Neural cell (in vitro differentiated cells): ENCODE measurements at regions not wholly inside any gene's neighbourhood (a gene's known extent, or its start where the extent isn't known, plus 50 kb on each side); places are given as distances from the start of the nearest gene placed in this dataset.

Source experiments
- H2AFZ ChIP-seq: fragments of 200-600, 300-800 bp; sonication (generic), shearing (Covaris generic); 2 replicates; pipeline ENCODE4 v1.6.0; 2014; ENCODE audit warnings: low read depth, mild to moderate bottlenecking, antibody characterized with exemption, low read length, moderate library complexity
- H3F3A ChIP-seq: fragments of 200-600 bp; shearing (Covaris generic); 2 replicates; pipeline ENCODE4 v1.6.1; 2016; ENCODE audit warnings: mild to moderate bottlenecking, moderate library complexity, mixed read lengths, antibody characterized with exemption, low read length; ENCODE audit not compliant: insufficient read depth, poor library complexity, severe bottlenecking
- H3K27ac ChIP-seq: fragments of 200-600, 300-800 bp; sonication (generic), shearing (Covaris generic); 2 replicates; pipeline ENCODE4 v1.5.1; 2014; ENCODE audit warnings: mild to moderate bottlenecking, low read length, moderate library complexity
- H3K27me3 ChIP-seq: fragments of 300-800, 200-600 bp; sonication (generic), shearing (Covaris generic); 2 replicates; pipeline ENCODE4 v1.6.0; 2014; ENCODE audit warnings: mild to moderate bottlenecking, low read depth, low read length, moderate library complexity; ENCODE audit not compliant: insufficient read depth
- H3K36me3 ChIP-seq: fragments of 300-800, 200-600 bp; sonication (generic), shearing (Covaris generic); 2 replicates; pipeline ENCODE4 v1.5.1; 2014; ENCODE audit warnings: mild to moderate bottlenecking, antibody characterized with exemption, low read length, moderate library complexity; ENCODE audit not compliant: insufficient read depth
- H3K4me2 ChIP-seq: fragments of 300-800, 200-600 bp; sonication (generic), shearing (Covaris generic); 2 replicates; pipeline ENCODE4 v1.6.0; 2014; ENCODE audit warnings: mild to moderate bottlenecking, low read length
- H3K4me3 ChIP-seq: fragments of 300-800, 200-600 bp; sonication (generic), shearing (Covaris generic); 2 replicates; pipeline ENCODE4 v1.5.1; 2014; ENCODE audit warnings: mild to moderate bottlenecking, low read length, moderate library complexity
- H3K79me2 ChIP-seq: fragments of 200-600 bp; shearing (Covaris generic); replicated peaks from 2 replicates; pipeline ENCODE4 v1.6.0; 2014; ENCODE audit warnings: mild to moderate bottlenecking, low read length, moderate library complexity; ENCODE audit not compliant: insufficient read depth
- H3K9ac ChIP-seq: fragments of 300-800, 200-600 bp; sonication (generic), shearing (Covaris generic); 2 replicates; pipeline ENCODE4 v1.6.1; 2016; ENCODE audit warnings: mild to moderate bottlenecking, low read length, mixed read lengths
- H3K9me2 ChIP-seq: fragments of 200-600 bp; shearing (Covaris generic); 2 replicates; pipeline ENCODE4 v1.6.1; 2016; ENCODE audit warnings: mild to moderate bottlenecking, low read length, mixed read lengths; ENCODE audit not compliant: insufficient read depth
- H3K9me3 ChIP-seq: fragments of 200-600, 300-800 bp; sonication (generic), shearing (Covaris generic); 2 replicates; pipeline ENCODE4 v1.6.1; 2016; ENCODE audit warnings: mild to moderate bottlenecking, mixed run types, low read length, moderate library complexity, mixed read lengths
- H4K20me1 ChIP-seq: fragments of 200-600 bp; shearing (Covaris generic); 2 replicates; pipeline ENCODE4 v1.6.1; 2016; ENCODE audit warnings: mild to moderate bottlenecking, mixed run types; ENCODE audit not compliant: insufficient read depth
- EP300 ChIP-seq: fragments of 450-650 bp; conservative IDR thresholded peaks from 2 replicates; pipeline ENCODE4 v1.6.1; 2014; ENCODE audit warnings: antibody characterized with exemption, mild to moderate bottlenecking, moderate library complexity; ENCODE audit not compliant: poor library complexity, severe bottlenecking
- EZH2 ChIP-seq: fragments of 200-600, 300-800 bp; shearing (Covaris generic), sonication (generic); IDR thresholded peaks from 2 replicates; pipeline ENCODE4 v1.6.1; 2014; ENCODE audit warnings: antibody characterized with exemption, low read length, borderline replicate concordance, mild to moderate bottlenecking; ENCODE audit not compliant: insufficient read depth, poor library complexity, severe bottlenecking
- MXI1 ChIP-seq: fragments of 450-650 bp; conservative IDR thresholded peaks from 2 replicates; pipeline ENCODE4 v1.6.1; 2014; ENCODE audit warnings: antibody characterized with exemption, mild to moderate bottlenecking; ENCODE audit not compliant: poor library complexity, severe bottlenecking
- POLR2AphosphoS5 ChIP-seq: IDR thresholded peaks from 2 replicates; pipeline ENCODE4 v1.6.1; 2012
- RAD21 ChIP-seq: fragments of 450-650 bp; conservative IDR thresholded peaks from 2 replicates; pipeline ENCODE4 v1.6.1; 2014; ENCODE audit warnings: antibody characterized with exemption, mild to moderate bottlenecking, moderate library complexity
- SMC3 ChIP-seq: fragments of 450-650 bp; conservative IDR thresholded peaks from 2 replicates; pipeline ENCODE4 v1.6.1; 2014; ENCODE audit warnings: antibody characterized with exemption, mild to moderate bottlenecking, moderate library complexity; ENCODE audit not compliant: poor library complexity
- TAF1 ChIP-seq: IDR thresholded peaks from 2 replicates; pipeline ENCODE4 v1.6.1; 2012; ENCODE audit warnings: low read depth
- TF ChIP-seq, protein P1 (sequence below): fragments of 450-650 bp; IDR thresholded peaks from 2 replicates; pipeline ENCODE4 v1.5.1; 2014; ENCODE audit warnings: antibody characterized with exemption, mild to moderate bottlenecking, moderate library complexity; ENCODE audit not compliant: poor library complexity, severe bottlenecking
- TF ChIP-seq, protein P2 (sequence below): IDR thresholded peaks from 2 replicates; pipeline ENCODE4 v1.6.1; 2012; ENCODE audit warnings: borderline replicate concordance

DNA sequence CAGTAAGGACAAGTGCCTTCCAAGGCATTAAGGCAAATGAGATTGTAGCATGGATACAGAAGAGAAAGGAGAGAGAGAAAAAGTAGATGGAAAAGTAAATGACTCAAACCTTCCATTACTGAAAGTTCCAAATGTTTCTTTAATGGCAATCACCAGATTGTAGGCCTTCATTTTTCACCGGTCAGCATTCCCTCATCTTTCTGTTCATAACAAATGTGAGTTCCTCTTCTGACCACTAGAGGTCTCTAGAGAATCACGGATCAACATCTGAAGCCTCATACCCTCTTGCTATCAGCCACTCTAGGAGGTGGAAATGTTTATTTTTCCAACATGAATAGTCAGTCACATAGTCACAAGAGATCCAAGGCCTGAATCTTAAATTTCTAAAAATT lies 73.6 kb upstream of the RPS23 start:
- no peaks in the 10 kb centered on the region for H3F3A ChIP-seq
- H3K9me2 ChIP-seq: no peaks in the 10 kb centered on the region
- TF ChIP-seq POLR2AphosphoS5 (no peak), RAD21 (peak; percentile 96), SMC3 (peak; percentile 91), TAF1 (no peak)
- TF ChIP-seq, protein P1, sequence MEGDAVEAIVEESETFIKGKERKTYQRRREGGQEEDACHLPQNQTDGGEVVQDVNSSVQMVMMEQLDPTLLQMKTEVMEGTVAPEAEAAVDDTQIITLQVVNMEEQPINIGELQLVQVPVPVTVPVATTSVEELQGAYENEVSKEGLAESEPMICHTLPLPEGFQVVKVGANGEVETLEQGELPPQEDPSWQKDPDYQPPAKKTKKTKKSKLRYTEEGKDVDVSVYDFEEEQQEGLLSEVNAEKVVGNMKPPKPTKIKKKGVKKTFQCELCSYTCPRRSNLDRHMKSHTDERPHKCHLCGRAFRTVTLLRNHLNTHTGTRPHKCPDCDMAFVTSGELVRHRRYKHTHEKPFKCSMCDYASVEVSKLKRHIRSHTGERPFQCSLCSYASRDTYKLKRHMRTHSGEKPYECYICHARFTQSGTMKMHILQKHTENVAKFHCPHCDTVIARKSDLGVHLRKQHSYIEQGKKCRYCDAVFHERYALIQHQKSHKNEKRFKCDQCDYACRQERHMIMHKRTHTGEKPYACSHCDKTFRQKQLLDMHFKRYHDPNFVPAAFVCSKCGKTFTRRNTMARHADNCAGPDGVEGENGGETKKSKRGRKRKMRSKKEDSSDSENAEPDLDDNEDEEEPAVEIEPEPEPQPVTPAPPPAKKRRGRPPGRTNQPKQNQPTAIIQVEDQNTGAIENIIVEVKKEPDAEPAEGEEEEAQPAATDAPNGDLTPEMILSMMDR: peak; percentile 92
- H3K9me3 ChIP-seq: no peaks in the 10 kb centered on the region
- peak overlapping the region; percentile 25 for H3K9ac ChIP-seq
- no peak overlapping the region for H3K4me3 ChIP-seq
- no peaks in the 10 kb centered on the region for H3K36me3 ChIP-seq
- H4K20me1 ChIP-seq: no peaks in the 10 kb centered on the region
- H2AFZ ChIP-seq: no peak overlapping the region
- peaks cover 14% of the 10 kb centered on the region for H3K79me2 ChIP-seq
- no peak overlapping the region for H3K4me2 ChIP-seq
- H3K27me3 ChIP-seq: no peaks in the 10 kb centered on the region
- H3K27ac ChIP-seq: no peak overlapping the region

DNA sequence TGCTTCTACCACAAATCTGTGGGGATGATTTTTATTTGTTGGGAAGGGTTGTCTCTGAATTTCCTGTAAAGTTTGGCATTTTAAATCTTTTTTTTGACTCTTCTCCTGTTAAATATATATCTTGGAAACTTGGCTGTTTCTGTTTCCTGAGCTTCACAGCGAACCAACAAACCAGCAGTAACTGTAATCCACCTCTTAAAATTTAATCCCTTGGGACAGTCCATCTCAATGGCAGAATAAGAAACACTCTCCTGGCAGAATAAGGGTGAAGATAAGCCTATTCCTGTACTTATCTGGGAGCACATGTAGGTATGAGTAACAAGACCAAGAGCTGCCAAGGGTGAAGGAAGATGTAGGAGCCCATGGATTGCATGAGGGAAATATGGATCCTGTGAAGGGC lies 73.1 kb upstream of the RPS23 start:
- no peaks in the 10 kb centered on the region for H3K27me3 ChIP-seq
- TF ChIP-seq POLR2AphosphoS5 (no peak), RAD21 (no peak), TAF1 (no peak), MXI1 (no peak), SMC3 (no peak), EP300 (no peak), EZH2 (no peak)
- TF ChIP-seq, protein P2, sequence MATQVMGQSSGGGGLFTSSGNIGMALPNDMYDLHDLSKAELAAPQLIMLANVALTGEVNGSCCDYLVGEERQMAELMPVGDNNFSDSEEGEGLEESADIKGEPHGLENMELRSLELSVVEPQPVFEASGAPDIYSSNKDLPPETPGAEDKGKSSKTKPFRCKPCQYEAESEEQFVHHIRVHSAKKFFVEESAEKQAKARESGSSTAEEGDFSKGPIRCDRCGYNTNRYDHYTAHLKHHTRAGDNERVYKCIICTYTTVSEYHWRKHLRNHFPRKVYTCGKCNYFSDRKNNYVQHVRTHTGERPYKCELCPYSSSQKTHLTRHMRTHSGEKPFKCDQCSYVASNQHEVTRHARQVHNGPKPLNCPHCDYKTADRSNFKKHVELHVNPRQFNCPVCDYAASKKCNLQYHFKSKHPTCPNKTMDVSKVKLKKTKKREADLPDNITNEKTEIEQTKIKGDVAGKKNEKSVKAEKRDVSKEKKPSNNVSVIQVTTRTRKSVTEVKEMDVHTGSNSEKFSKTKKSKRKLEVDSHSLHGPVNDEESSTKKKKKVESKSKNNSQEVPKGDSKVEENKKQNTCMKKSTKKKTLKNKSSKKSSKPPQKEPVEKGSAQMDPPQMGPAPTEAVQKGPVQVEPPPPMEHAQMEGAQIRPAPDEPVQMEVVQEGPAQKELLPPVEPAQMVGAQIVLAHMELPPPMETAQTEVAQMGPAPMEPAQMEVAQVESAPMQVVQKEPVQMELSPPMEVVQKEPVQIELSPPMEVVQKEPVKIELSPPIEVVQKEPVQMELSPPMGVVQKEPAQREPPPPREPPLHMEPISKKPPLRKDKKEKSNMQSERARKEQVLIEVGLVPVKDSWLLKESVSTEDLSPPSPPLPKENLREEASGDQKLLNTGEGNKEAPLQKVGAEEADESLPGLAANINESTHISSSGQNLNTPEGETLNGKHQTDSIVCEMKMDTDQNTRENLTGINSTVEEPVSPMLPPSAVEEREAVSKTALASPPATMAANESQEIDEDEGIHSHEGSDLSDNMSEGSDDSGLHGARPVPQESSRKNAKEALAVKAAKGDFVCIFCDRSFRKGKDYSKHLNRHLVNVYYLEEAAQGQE: no peak
- TF ChIP-seq, protein P1: no peak
- no peak overlapping the region for H3K27ac ChIP-seq

More for the DNA sequence above, 73.1 kb upstream of the RPS23 start:
- H3K4me3 ChIP-seq: no peak overlapping the region
- no peaks in the 10 kb centered on the region for H4K20me1 ChIP-seq
- H3K9me3 ChIP-seq: no peaks in the 10 kb centered on the region
- H3K9me2 ChIP-seq: no peaks in the 10 kb centered on the region
- no peaks in the 10 kb centered on the region for H3K36me3 ChIP-seq
- H2AFZ ChIP-seq: no peak overlapping the region
- no peaks in the 10 kb centered on the region for H3F3A ChIP-seq
- peaks cover 14% of the 10 kb centered on the region for H3K79me2 ChIP-seq
- peak overlapping the region; percentile 25 for H3K9ac ChIP-seq
- no peak overlapping the region for H3K4me2 ChIP-seq
